HepG2 (cell line): ENCODE measurements at regions not wholly inside any gene's neighbourhood (a gene's known extent, or its start where the extent isn't known, plus 50 kb on each side); places are given as distances from the start of the nearest gene placed in this dataset.

Experiments
- ATAC-seq: fragments of 200-7000 bp; cut with Tn5 transposase; 3 replicates; pipeline ENCODE4 v1.9.1; 2020; ENCODE audit warnings: mild to moderate bottlenecking, moderate library complexity
- BruUV-seq: library from RNA; stranded (reverse); fragments of 400-500 nt; replicated peaks from 2 replicates; lab custom pipeline; 2021; lab: Mats Ljungman, UMichigan
- CTCF ChIA-PET: fragments of 300-600 bp; formaldehyde crosslinking; extraction: SDS; loops from one replicate; lab custom pipeline; 2021; ENCODE audit warnings: low total read pairs, inconsistent platforms, low intra/inter-chr PET ratio; lab: Yijun Ruan, JAX
- POLR2A ChIA-PET: fragments of 350-600 bp; sonication (Branson Sonifier 250); formaldehyde crosslinking; loops from one replicate; lab custom pipeline; 2020; ENCODE audit warnings: antibody characterized with exemption, inconsistent platforms; lab: Yijun Ruan, JAX
- DNase-seq: peaks from one replicate; pipeline ENCODE4 v3.0.0-alpha.2; 2015; ENCODE audit warnings: low spot score
- FAIRE-seq: peaks from 3 replicates; lab custom pipeline; 2011; peaks lifted over from hg19 to GRCh38; lab: Jason Lieb, UNC
- H2AFZ ChIP-seq: one replicate; pipeline ENCODE4 v1.6.1; 2011; ENCODE audit warnings: low read length, inconsistent platforms
- H3K27ac ChIP-seq: fragments of 300-600 bp; 3 replicates; pipeline ENCODE4 v1.8.0; 2011; ENCODE audit warnings: mixed run types, mild to moderate bottlenecking, mixed read lengths, low read length, inconsistent platforms; ENCODE audit not compliant: insufficient read depth; ENCODE audit errors: extremely low read length
- H3K27me3 ChIP-seq, 2 experiments: fragments of 200-600 bp in 1 of 2; 2 replicates in 1 of 2; 3 replicates in 1 of 2; pipeline versions ENCODE4 v1.6.0 to v1.8.0; 2011; ENCODE audit warnings: low read length in 2 of 2, mild to moderate bottlenecking in 2 of 2, moderate library complexity in 2 of 2, inconsistent platforms in 1 of 2; ENCODE audit not compliant: insufficient read depth in 2 of 2, control insufficient read depth in 1 of 2
- H3K36me3 ChIP-seq, 2 experiments: fragments of 200-600 bp in 1 of 2; replicated peaks in 1 of 2; 2 replicates in 1 of 2; 3 replicates in 1 of 2; pipeline versions ENCODE4 v1.5.1 to v1.8.0; 2011; ENCODE audit warnings: low read length in 2 of 2, inconsistent platforms in 1 of 2; ENCODE audit not compliant: insufficient read depth in 2 of 2, control insufficient read depth in 1 of 2
- H3K4me1 ChIP-seq: 2 replicates; pipeline ENCODE4 v1.5.1; 2012; ENCODE audit warnings: low read length, inconsistent platforms; ENCODE audit not compliant: insufficient read depth
- H3K4me2 ChIP-seq: 2 replicates; pipeline ENCODE4 v1.6.0; 2011; ENCODE audit warnings: low read depth, low read length, inconsistent platforms
- H3K4me3 ChIP-seq, 3 experiments: fragments of 200-600 bp in 1 of 3; sonication (generic), shearing (Covaris generic) in 1 of 3; replicated peaks in 1 of 3; 2 replicates each; pipeline ENCODE4 v1.5.1; 2011 to 2016; ENCODE audit warnings: low read length in 3 of 3, inconsistent platforms in 2 of 3, low read depth in 2 of 3, mild to moderate bottlenecking in 2 of 3, control low read depth in 1 of 3, mixed read lengths in 1 of 3; ENCODE audit not compliant: insufficient read depth in 1 of 3
- H3K79me2 ChIP-seq: one replicate; pipeline ENCODE4 v1.6.1; 2011; ENCODE audit warnings: low read length, inconsistent platforms; ENCODE audit not compliant: insufficient read depth
- H3K9ac ChIP-seq: 2 replicates; pipeline ENCODE4 v1.6.0; 2011; ENCODE audit warnings: mild to moderate bottlenecking, low read depth, low read length, inconsistent platforms; ENCODE audit not compliant: insufficient read depth
- H3K9me3 ChIP-seq: 2 replicates; pipeline ENCODE4 v1.5.1; 2012; ENCODE audit warnings: mild to moderate bottlenecking, low read length
- H4K20me1 ChIP-seq: 2 replicates; pipeline ENCODE4 v1.6.0; 2011; ENCODE audit warnings: inconsistent platforms, mild to moderate bottlenecking, low read length, moderate library complexity; ENCODE audit not compliant: insufficient read depth
- SKIL ChIP-seq: sonication (generic); formaldehyde crosslinking; IDR thresholded peaks from 2 replicates; pipeline ENCODE4 v1.8.0; 2022; ENCODE audit warnings: missing genetic modification reagents, mild to moderate bottlenecking, moderate library complexity, borderline replicate concordance
- ZNF646 ChIP-seq: sonication (generic); formaldehyde crosslinking; IDR thresholded peaks from 2 replicates; pipeline ENCODE4 v1.9.0; 2021; ENCODE audit warnings: mild to moderate bottlenecking, missing genetic modification reagents
- ZNF784 ChIP-seq: sonication (generic); formaldehyde crosslinking; IDR thresholded peaks from 2 replicates; pipeline ENCODE4 v1.5.1; 2020; ENCODE audit warnings: missing genetic modification reagents, mild to moderate bottlenecking, borderline replicate concordance
- WGBS: methylation state at CpG from one replicate; pipeline ENCODE4 v1.1.6; 2017; ENCODE audit warnings: low lambda C conversion rate; 5-methylcytosine and 5-hydroxymethylcytosine counted together
- in situ Hi-C: cut with HindIII; loops from 2 replicates; pipeline ENCODE4 v1.10.0; 2017; ENCODE audit warnings: low pct_unique_long_range_greater_than_20kb; ENCODE audit not compliant: extremely low pct_ligation_motif_present
- intact Hi-C: fragments of 100-400 bp; cut with micrococcal nuclease; formaldehyde crosslinking; loops from one replicate; pipeline ENCODE4 v1.10.0; 2022; ENCODE audit not compliant: unreplicated experiment

GRCh38 chr6:134503585-134504281 lies 185.8 kb upstream of the SGK1 start:
- Histone ChIP-seq H3K9me3 (no peaks in the 10 kb centered on the region), H3K9ac (no peak overlapping the region), H3K36me3 (no peaks in the 10 kb centered on the region), H3K4me1 (peaks cover 9% of the 10 kb centered on the region), H3K79me2 (no peaks in the 10 kb centered on the region), H2AFZ (no peak overlapping the region), H3K27me3 (no peaks in the 10 kb centered on the region), H3K4me2 (no peak overlapping the region), H3K4me3 (no peak overlapping the region), H3K27ac (no peak overlapping the region), H4K20me1 (no peaks in the 10 kb centered on the region)
- intact Hi-C loops (no loop called here), in situ Hi-C loops (no loop called here)
- no peak for FAIRE-seq
- no peak for ATAC-seq
- ChIA-PET CTCF (no interaction called here), POLR2A (no interaction called here)
- DNase-seq: no peak
- TF ChIP-seq ZNF784: no peak
- no peak for TF ChIP-seq SKIL (CRISPR knock-in tag)
- TF ChIP-seq ZNF646 (CRISPR knock-in tag): no peak
- 73% methylated on average over 7 of the region's 7 CpGs for WGBS
- no TSS peak for BruUV-seq
